ENCODE measurements at regions not wholly inside any gene's neighbourhood (a gene's known extent, or its start where the extent isn't known, plus 50 kb on each side); places are given as distances from the start of the nearest gene placed in this dataset.
A peak's percentile ranks its signal among the peaks of the same experiment; 100 is the strongest.

DNA sequence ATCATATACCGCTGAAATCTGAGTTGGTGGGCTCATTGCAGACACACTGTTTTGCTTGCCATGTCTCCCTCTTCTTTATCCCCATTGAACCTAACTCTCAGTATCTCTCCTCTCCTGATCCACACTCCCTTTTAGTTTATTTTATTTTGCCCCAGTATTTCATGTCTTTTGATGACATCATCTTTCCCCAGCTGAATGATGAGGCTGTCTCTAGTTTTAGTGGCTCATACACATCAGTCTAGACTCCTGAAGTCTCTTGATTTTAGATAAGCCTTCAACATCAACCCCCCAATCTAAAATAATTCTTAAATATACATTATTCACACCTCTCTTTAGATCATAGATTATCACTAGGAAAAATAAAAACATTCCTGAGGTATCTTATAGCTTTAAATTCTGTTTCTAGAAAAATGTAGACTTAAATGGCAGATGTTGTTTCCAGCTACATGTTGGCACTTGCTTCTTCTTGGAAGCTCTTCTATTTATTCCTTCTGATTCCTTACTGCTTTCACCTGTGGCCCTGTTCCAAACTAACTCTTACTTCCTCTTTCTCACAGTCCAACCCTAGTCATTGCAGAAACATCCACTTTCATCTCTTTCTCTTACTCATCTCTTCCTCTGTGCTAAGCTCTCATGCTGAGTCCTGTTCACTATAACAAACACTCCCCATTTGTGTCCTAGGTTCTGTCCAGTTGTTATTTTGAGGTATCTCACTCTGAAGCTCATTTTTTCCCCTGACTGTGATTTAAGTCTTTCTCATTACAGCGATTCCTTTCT lies 191.9 kb upstream of the SLC35B3 start:
- BruUV-seq (replicated peaks), result no TSS peak
- in situ Hi-C loops (cut with HindIII; ENCODE audit: extremely low pct_ligation_motif_present, low pct_unique_long_range_greater_than_20kb), result no loop called here
- ATAC-seq (no peak), DNase-seq (ENCODE audit: low spot score) (no peak), FAIRE-seq (no peak)
- Histone ChIP-seq H3K27ac (ENCODE audit: extremely low read length, insufficient read depth, low read length) (no peak overlapping the region), H3K9me3 (ENCODE audit: low read length) (peaks cover 38% of the 10 kb centered on the region), H4K20me1 (ENCODE audit: insufficient read depth, low read length) (no peaks in the 10 kb centered on the region), H2AFZ (ENCODE audit: low read length) (no peak overlapping the region), H3K9ac (ENCODE audit: insufficient read depth, low read depth, low read length) (no peak overlapping the region), H3K4me3 (replicated peaks in 1 of 3; ENCODE audit: insufficient read depth in 1 of 3, low read depth in 2 of 3, low read length in 3 of 3) (no peak overlapping the region), H3K27me3 (ENCODE audit: control insufficient read depth in 1 of 2, insufficient read depth in 2 of 2, low read length in 2 of 2) (no peaks in the 10 kb centered on the region), H3K79me2 (ENCODE audit: insufficient read depth, low read length) (no peaks in the 10 kb centered on the region), H3K4me2 (ENCODE audit: low read depth, low read length) (no peak overlapping the region), H3K4me1 (ENCODE audit: insufficient read depth, low read length) (no peaks in the 10 kb centered on the region), H3K36me3 (replicated peaks in 1 of 2; ENCODE audit: control insufficient read depth in 1 of 2, insufficient read depth in 2 of 2, low read length in 2 of 2) (no peaks in the 10 kb centered on the region)
- intact Hi-C loops (cut with micrococcal nuclease; ENCODE audit: unreplicated experiment), result no loop called here
- CTCF ChIA-PET (ENCODE audit: low intra/inter-chr PET ratio, low total read pairs), result no interaction called here
- 0 out of 2 replicates have a peak, but pooled peaks have one; percentile 38 for TF ChIP-seq CREB1 (IDR thresholded peaks at IDR 0.05)
- TF ChIP-seq CREB1 (CRISPR knock-in tag; IDR thresholded peaks at IDR 0.05), result no peak
- TF ChIP-seq ZNF101 (CRISPR knock-in tag; IDR thresholded peaks at IDR 0.05; ENCODE audit: borderline replicate concordance, low read depth), result no peak
- TF ChIP-seq ATF7 (IDR thresholded peaks at IDR 0.05), result peak; percentile 96
- TF ChIP-seq ATF7 (CRISPR knock-in tag; IDR thresholded peaks at IDR 0.05), result no peak
- TF ChIP-seq HDAC2 (CRISPR knock-in tag; IDR thresholded peaks at IDR 0.05), result no peak
- 59% methylated on average over 2 of the region's 2 CpGs for WGBS (ENCODE audit: low lambda C conversion rate)
- POLR2A ChIA-PET, result no interaction called here

DNA sequence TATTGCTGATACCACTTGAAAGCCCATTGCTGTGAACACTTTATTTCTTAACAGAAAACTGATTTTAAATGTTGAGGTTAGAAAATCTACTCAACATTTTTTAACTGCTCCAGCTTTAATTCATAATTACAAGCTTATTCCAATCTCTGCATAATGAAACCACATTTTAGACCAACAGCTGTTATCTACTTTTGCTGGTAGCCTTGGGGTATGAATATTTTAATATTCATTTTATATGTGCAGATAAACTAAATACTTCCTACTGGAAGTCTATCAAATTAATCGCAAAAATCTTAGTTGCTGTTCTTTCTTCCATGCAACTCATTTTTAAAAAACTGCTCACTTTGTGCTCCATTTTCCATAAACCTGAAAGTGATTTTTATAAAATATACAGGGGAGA lies 189.3 kb upstream of the SLC35B3 start:
- H3K79me2 ChIP-seq (ENCODE audit: insufficient read depth, low read length), result no peaks in the 10 kb centered on the region
- peaks cover 22% of the 10 kb centered on the region; the same call in 1 of the 2 replicates for H3K9me3 ChIP-seq (ENCODE audit: low read length)
- ATAC-seq, result no peak
- DNase-seq (ENCODE audit: low spot score), result no peak
- CTCF ChIA-PET (ENCODE audit: low intra/inter-chr PET ratio, low total read pairs), result no interaction called here
- intact Hi-C loops (cut with micrococcal nuclease; ENCODE audit: unreplicated experiment), result no loop called here
- FAIRE-seq, result no peak
- 88% methylated on average over 1 of the region's 1 CpG for WGBS (ENCODE audit: low lambda C conversion rate)
- in situ Hi-C loops (cut with HindIII; ENCODE audit: extremely low pct_ligation_motif_present, low pct_unique_long_range_greater_than_20kb), result no loop called here
- H3K9ac ChIP-seq (ENCODE audit: insufficient read depth, low read depth, low read length), result no peak overlapping the region
- H3K27ac ChIP-seq (ENCODE audit: extremely low read length, insufficient read depth, low read length), result no peak overlapping the region
- H3K27me3 ChIP-seq (ENCODE audit: control insufficient read depth in 1 of 2, insufficient read depth in 2 of 2, low read length in 2 of 2), result no peaks in the 10 kb centered on the region
- H3K4me2 ChIP-seq (ENCODE audit: low read depth, low read length), result no peak overlapping the region
- no peaks in the 10 kb centered on the region for H4K20me1 ChIP-seq (ENCODE audit: insufficient read depth, low read length)
- no peaks in the 10 kb centered on the region for H3K36me3 ChIP-seq (replicated peaks in 1 of 2; ENCODE audit: control insufficient read depth in 1 of 2, insufficient read depth in 2 of 2, low read length in 2 of 2)
- POLR2A ChIA-PET, result no interaction called here
- no peak overlapping the region for H2AFZ ChIP-seq (ENCODE audit: low read length)
- no peak overlapping the region for H3K4me3 ChIP-seq (replicated peaks in 1 of 3; ENCODE audit: insufficient read depth in 1 of 3, low read depth in 2 of 3, low read length in 3 of 3)
- no TSS peak for BruUV-seq (replicated peaks)
- H3K4me1 ChIP-seq (ENCODE audit: insufficient read depth, low read length), result peaks cover 3% of the 10 kb centered on the region
- TF ChIP-seq ZNF430 (CRISPR knock-in tag; IDR thresholded peaks at IDR 0.05) (no peak), TCF7L2 (IDR thresholded peaks at IDR 0.05; ENCODE audit: low read depth, low read length) (no peak), MTF1 (CRISPR knock-in tag; IDR thresholded peaks at IDR 0.05) (no peak), ZNF335 (CRISPR knock-in tag; IDR thresholded peaks at IDR 0.05) (no peak)
- TF ChIP-seq, protein P1, sequence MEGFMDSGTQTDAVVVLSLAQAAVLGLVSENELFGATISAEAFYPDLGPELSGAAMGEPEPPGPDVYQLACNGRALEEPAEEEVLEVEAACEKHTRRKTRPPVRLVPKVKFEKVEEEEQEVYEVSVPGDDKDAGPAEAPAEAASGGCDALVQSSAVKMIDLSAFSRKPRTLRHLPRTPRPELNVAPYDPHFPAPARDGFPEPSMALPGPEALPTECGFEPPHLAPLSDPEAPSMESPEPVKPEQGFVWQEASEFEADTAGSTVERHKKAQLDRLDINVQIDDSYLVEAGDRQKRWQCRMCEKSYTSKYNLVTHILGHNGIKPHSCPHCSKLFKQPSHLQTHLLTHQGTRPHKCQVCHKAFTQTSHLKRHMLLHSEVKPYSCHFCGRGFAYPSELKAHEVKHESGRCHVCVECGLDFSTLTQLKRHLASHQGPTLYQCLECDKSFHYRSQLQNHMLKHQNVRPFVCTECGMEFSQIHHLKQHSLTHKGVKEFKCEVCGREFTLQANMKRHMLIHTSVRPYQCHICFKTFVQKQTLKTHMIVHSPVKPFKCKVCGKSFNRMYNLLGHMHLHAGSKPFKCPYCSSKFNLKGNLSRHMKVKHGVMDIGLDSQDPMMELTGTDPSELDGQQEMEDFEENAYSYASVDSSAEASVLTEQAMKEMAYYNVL (CRISPR knock-in tag; IDR thresholded peaks at IDR 0.05; ENCODE audit: borderline replicate concordance), result no peak
- TF ChIP-seq, protein P2, sequence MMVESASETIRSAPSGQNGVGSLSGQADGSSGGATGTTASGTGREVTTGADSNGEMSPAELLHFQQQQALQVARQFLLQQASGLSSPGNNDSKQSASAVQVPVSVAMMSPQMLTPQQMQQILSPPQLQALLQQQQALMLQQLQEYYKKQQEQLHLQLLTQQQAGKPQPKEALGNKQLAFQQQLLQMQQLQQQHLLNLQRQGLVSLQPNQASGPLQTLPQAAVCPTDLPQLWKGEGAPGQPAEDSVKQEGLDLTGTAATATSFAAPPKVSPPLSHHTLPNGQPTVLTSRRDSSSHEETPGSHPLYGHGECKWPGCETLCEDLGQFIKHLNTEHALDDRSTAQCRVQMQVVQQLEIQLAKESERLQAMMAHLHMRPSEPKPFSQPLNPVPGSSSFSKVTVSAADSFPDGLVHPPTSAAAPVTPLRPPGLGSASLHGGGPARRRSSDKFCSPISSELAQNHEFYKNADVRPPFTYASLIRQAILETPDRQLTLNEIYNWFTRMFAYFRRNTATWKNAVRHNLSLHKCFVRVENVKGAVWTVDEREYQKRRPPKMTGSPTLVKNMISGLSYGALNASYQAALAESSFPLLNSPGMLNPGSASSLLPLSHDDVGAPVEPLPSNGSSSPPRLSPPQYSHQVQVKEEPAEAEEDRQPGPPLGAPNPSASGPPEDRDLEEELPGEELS (CRISPR knock-in tag; IDR thresholded peaks at IDR 0.05), result no peak
- TF ChIP-seq, protein P3, sequence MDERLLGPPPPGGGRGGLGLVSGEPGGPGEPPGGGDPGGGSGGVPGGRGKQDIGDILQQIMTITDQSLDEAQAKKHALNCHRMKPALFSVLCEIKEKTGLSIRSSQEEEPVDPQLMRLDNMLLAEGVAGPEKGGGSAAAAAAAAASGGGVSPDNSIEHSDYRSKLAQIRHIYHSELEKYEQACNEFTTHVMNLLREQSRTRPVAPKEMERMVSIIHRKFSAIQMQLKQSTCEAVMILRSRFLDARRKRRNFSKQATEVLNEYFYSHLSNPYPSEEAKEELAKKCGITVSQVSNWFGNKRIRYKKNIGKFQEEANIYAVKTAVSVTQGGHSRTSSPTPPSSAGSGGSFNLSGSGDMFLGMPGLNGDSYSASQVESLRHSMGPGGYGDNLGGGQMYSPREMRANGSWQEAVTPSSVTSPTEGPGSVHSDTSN (CRISPR knock-in tag; IDR thresholded peaks at IDR 0.05), result no peak

Measured in HepG2 (cell line).